HEK293 (cell line): ENCODE measurements at regions not wholly inside any gene's neighbourhood (a gene's known extent, or its start where the extent isn't known, plus 50 kb on each side); places are given as distances from the start of the nearest gene placed in this dataset.

Experiments used
- CTCF ChIA-PET: fragments of 350-600 bp; formaldehyde crosslinking; extraction: SDS; loops from one replicate; lab custom pipeline; 2021; ENCODE audit warnings: antibody characterized with exemption; lab: Yijun Ruan, JAX
- POLR2A ChIA-PET: fragments of 300-600 bp; formaldehyde crosslinking; extraction: SDS; loops from one replicate; lab custom pipeline; 2020; ENCODE audit warnings: antibody characterized with exemption, inconsistent platforms; lab: Yijun Ruan, JAX
- H3K27ac ChIP-seq: fragments of 200-500 bp; sonication (Bioruptor generic); 2 replicates; pipeline ENCODE4 v1.5.1; 2014; ENCODE audit warnings: low read depth, low read length, control low read depth, inconsistent platforms; ENCODE audit errors: extremely low read depth
- H3K36me3 ChIP-seq, 2 experiments: fragments of 200-500 bp in 1 of 2; sonication (Bioruptor generic) in 1 of 2; 1 replicate in 1 of 2; 2 replicates in 1 of 2; pipeline ENCODE4 v1.5.1; 2014 to 2017; ENCODE audit warnings: inconsistent platforms in 2 of 2, low read length in 2 of 2; ENCODE audit not compliant: control insufficient read depth in 2 of 2, insufficient read depth in 1 of 2
- H3K4me1 ChIP-seq: fragments of 200-500 bp; sonication (Bioruptor generic); 2 replicates; pipeline ENCODE4 v1.5.1; 2014; ENCODE audit warnings: mild to moderate bottlenecking, low read length, inconsistent platforms; ENCODE audit not compliant: control insufficient read depth, insufficient read depth
- H3K4me3 ChIP-seq: 2 replicates; pipeline ENCODE4 v1.5.1; 2011; ENCODE audit warnings: low read depth, mild to moderate bottlenecking, control low read depth, low read length, moderate library complexity
- H3K9me3 ChIP-seq: fragments of 200-500 bp; sonication (Bioruptor generic); 2 replicates; pipeline ENCODE4 v1.5.1; 2014; ENCODE audit warnings: low read depth, low read length, inconsistent platforms; ENCODE audit not compliant: control insufficient read depth, insufficient read depth
- KLF17 ChIP-seq: fragments of 450-650 bp; formaldehyde crosslinking; IDR thresholded peaks from 2 replicates; pipeline ENCODE4 v1.5.1; 2016; ENCODE audit warnings: missing biosample characterization, missing genetic modification characterization
- PRDM6 ChIP-seq: fragments of 450-650 bp; formaldehyde crosslinking; IDR thresholded peaks from 2 replicates; pipeline ENCODE4 v1.5.1; 2017; ENCODE audit warnings: missing biosample characterization, missing genetic modification characterization
- SP2 ChIP-seq: fragments of 450-650 bp; formaldehyde crosslinking; IDR thresholded peaks from 2 replicates; pipeline ENCODE4 v1.5.1; 2016; ENCODE audit warnings: missing biosample characterization, missing genetic modification characterization
- TSHZ1 ChIP-seq: fragments of 450-650 bp; formaldehyde crosslinking; IDR thresholded peaks from 2 replicates; pipeline ENCODE4 v1.5.1; 2016; ENCODE audit warnings: missing biosample characterization, missing genetic modification characterization, borderline replicate concordance
- ZBTB1 ChIP-seq: fragments of 450-650 bp; formaldehyde crosslinking; IDR thresholded peaks from 2 replicates; pipeline ENCODE4 v1.5.1; 2016; ENCODE audit warnings: missing biosample characterization, missing genetic modification characterization
- ZBTB17 ChIP-seq: fragments of 450-650 bp; formaldehyde crosslinking; IDR thresholded peaks from 2 replicates; pipeline ENCODE4 v1.5.1; 2016; ENCODE audit warnings: missing biosample characterization, missing genetic modification characterization
- ZBTB26 ChIP-seq: fragments of 450-650 bp; formaldehyde crosslinking; optimal IDR thresholded peaks from 2 replicates; pipeline ENCODE3; 2016; ENCODE audit warnings: missing biosample characterization, mild to moderate bottlenecking, missing genetic modification characterization
- ZFP69B ChIP-seq: fragments of 450-650 bp; formaldehyde crosslinking; IDR thresholded peaks from 2 replicates; pipeline ENCODE4 v1.5.1; 2016; ENCODE audit warnings: missing biosample characterization, missing genetic modification characterization
- ZNF138 ChIP-seq: fragments of 450-650 bp; formaldehyde crosslinking; IDR thresholded peaks from 2 replicates; pipeline ENCODE4 v1.5.1; 2016; ENCODE audit warnings: missing biosample characterization, missing genetic modification characterization, borderline replicate concordance
- ZNF175 ChIP-seq: fragments of 450-650 bp; formaldehyde crosslinking; IDR thresholded peaks from 2 replicates; pipeline ENCODE4 v1.5.1; 2016; ENCODE audit warnings: missing biosample characterization, missing genetic modification characterization
- ZNF514 ChIP-seq: fragments of 450-650 bp; formaldehyde crosslinking; IDR thresholded peaks from 2 replicates; pipeline ENCODE4 v1.5.1; 2016; ENCODE audit warnings: missing biosample characterization, missing genetic modification characterization
- ZNF585B ChIP-seq: fragments of 450-650 bp; formaldehyde crosslinking; IDR thresholded peaks from 2 replicates; pipeline ENCODE4 v1.5.1; 2016; ENCODE audit warnings: missing biosample characterization, missing genetic modification characterization
- ZNF621 ChIP-seq: fragments of 450-650 bp; formaldehyde crosslinking; IDR thresholded peaks from 2 replicates; pipeline ENCODE4 v1.5.1; 2017; ENCODE audit warnings: missing biosample characterization, missing genetic modification characterization
- ZNF670 ChIP-seq: fragments of 450-650 bp; formaldehyde crosslinking; IDR thresholded peaks from 2 replicates; pipeline ENCODE4 v1.5.1; 2016; ENCODE audit warnings: missing biosample characterization, missing genetic modification characterization, low read depth
- ZNF830 ChIP-seq: fragments of 450-650 bp; IDR thresholded peaks from 2 replicates; pipeline ENCODE4 v1.5.0; 2018; ENCODE audit warnings: missing biosample characterization, missing genetic modification characterization, low read depth, mild to moderate bottlenecking, moderate library complexity
- ZSCAN23 ChIP-seq: fragments of 450-650 bp; formaldehyde crosslinking; IDR thresholded peaks from 2 replicates; pipeline ENCODE4 v1.5.1; 2016; ENCODE audit warnings: missing biosample characterization, missing genetic modification characterization
- TF ChIP-seq, protein P1 (sequence below): fragments of 450-650 bp; formaldehyde crosslinking; IDR thresholded peaks from 2 replicates; pipeline ENCODE4 v1.5.1; 2016; ENCODE audit warnings: missing biosample characterization, missing genetic modification characterization
- TF ChIP-seq, protein P2 (sequence below): fragments of 450-650 bp; formaldehyde crosslinking; IDR thresholded peaks from 2 replicates; pipeline ENCODE4 v1.5.1; 2016; ENCODE audit warnings: missing biosample characterization, missing genetic modification characterization, borderline replicate concordance

DNA sequence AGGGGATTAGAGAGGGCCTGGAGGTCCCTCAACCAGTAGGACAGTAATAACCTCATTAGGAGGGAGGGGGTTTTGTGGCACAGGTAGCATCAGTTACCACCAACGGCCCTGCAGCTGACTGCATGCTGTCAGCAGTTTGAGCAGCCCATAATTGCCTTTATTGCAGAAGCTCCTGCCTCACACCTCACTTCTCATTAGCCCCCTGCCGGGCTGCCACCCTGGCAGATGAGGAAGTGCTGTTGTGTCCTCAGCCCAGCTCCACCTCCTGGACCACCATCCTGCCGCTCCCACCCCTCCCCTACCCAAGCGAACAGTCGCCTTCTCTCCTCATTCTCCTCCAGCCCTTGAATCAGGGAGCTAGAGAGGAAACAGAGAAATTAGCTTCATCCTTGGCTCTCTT, 237.4 kb downstream of the LMX1A start (continued):
- TF ChIP-seq, protein P1, sequence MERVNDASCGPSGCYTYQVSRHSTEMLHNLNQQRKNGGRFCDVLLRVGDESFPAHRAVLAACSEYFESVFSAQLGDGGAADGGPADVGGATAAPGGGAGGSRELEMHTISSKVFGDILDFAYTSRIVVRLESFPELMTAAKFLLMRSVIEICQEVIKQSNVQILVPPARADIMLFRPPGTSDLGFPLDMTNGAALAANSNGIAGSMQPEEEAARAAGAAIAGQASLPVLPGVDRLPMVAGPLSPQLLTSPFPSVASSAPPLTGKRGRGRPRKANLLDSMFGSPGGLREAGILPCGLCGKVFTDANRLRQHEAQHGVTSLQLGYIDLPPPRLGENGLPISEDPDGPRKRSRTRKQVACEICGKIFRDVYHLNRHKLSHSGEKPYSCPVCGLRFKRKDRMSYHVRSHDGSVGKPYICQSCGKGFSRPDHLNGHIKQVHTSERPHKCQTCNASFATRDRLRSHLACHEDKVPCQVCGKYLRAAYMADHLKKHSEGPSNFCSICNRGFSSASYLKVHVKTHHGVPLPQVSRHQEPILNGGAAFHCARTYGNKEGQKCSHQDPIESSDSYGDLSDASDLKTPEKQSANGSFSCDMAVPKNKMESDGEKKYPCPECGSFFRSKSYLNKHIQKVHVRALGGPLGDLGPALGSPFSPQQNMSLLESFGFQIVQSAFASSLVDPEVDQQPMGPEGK (tag by site-specific recombination) = no peak
- TF ChIP-seq ZNF514 (tag by site-specific recombination) (no peak), TSHZ1 (tag by site-specific recombination) (no peak), SP2 (tag by site-specific recombination) (no peak), ZFP69B (no peak), ZNF830 (tag by site-specific recombination) (no peak)

- H3K9me3 ChIP-seq = no peaks in the 10 kb centered on the region
- no peaks in the 10 kb centered on the region for H3K4me1 ChIP-seq
- POLR2A ChIA-PET = no interaction called here
- no peak overlapping the region for H3K4me3 ChIP-seq
- no peak overlapping the region for H3K27ac ChIP-seq
- TF ChIP-seq ZNF670 (tag by site-specific recombination) (no peak), ZNF175 (tag by site-specific recombination) (no peak), PRDM6 (tag by site-specific recombination) (no peak), ZBTB1 (tag by site-specific recombination) (no peak), ZSCAN23 (tag by site-specific recombination) (no peak), ZBTB17 (no peak), ZBTB26 (tag by site-specific recombination) (no peak)
- TF ChIP-seq, all 188 proteins: peak for 0
- H3K36me3 ChIP-seq = no peaks in the 10 kb centered on the region
- CTCF ChIA-PET = interaction anchor here (0.6 to 1.7 kb wide), 4 partner anchors 9 to 84 kb away, joined by 3 to 4 read pairs (median 3); no protein-coding TSS in a partner anchor
These were observed 239.0 kb downstream of the LMX1A start for GRCh38 chr1:165117482-165117881.

GRCh38 chr1:165116732-165117131, 239.8 kb downstream of the LMX1A start:
- CTCF ChIA-PET = interaction anchor here (0.6 to 1.7 kb wide), 7 partner anchors 9 to 258 kb away, joined by 3 to 4 read pairs (median 3); no protein-coding TSS in a partner anchor
- H3K27ac ChIP-seq = no peak overlapping the region
- TF ChIP-seq ZNF138 (tag by site-specific recombination) = no peak
- no peak for TF ChIP-seq ZFP69B
- no peak for TF ChIP-seq KLF17
- no peak for TF ChIP-seq ZNF585B (tag by site-specific recombination)
- TF ChIP-seq ZNF621 = no peak
- TF ChIP-seq, protein P2, sequence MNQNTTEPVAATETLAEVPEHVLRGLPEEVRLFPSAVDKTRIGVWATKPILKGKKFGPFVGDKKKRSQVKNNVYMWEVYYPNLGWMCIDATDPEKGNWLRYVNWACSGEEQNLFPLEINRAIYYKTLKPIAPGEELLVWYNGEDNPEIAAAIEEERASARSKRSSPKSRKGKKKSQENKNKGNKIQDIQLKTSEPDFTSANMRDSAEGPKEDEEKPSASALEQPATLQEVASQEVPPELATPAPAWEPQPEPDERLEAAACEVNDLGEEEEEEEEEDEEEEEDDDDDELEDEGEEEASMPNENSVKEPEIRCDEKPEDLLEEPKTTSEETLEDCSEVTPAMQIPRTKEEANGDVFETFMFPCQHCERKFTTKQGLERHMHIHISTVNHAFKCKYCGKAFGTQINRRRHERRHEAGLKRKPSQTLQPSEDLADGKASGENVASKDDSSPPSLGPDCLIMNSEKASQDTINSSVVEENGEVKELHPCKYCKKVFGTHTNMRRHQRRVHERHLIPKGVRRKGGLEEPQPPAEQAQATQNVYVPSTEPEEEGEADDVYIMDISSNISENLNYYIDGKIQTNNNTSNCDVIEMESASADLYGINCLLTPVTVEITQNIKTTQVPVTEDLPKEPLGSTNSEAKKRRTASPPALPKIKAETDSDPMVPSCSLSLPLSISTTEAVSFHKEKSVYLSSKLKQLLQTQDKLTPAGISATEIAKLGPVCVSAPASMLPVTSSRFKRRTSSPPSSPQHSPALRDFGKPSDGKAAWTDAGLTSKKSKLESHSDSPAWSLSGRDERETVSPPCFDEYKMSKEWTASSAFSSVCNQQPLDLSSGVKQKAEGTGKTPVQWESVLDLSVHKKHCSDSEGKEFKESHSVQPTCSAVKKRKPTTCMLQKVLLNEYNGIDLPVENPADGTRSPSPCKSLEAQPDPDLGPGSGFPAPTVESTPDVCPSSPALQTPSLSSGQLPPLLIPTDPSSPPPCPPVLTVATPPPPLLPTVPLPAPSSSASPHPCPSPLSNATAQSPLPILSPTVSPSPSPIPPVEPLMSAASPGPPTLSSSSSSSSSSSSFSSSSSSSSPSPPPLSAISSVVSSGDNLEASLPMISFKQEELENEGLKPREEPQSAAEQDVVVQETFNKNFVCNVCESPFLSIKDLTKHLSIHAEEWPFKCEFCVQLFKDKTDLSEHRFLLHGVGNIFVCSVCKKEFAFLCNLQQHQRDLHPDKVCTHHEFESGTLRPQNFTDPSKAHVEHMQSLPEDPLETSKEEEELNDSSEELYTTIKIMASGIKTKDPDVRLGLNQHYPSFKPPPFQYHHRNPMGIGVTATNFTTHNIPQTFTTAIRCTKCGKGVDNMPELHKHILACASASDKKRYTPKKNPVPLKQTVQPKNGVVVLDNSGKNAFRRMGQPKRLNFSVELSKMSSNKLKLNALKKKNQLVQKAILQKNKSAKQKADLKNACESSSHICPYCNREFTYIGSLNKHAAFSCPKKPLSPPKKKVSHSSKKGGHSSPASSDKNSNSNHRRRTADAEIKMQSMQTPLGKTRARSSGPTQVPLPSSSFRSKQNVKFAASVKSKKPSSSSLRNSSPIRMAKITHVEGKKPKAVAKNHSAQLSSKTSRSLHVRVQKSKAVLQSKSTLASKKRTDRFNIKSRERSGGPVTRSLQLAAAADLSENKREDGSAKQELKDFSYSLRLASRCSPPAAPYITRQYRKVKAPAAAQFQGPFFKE = no peak

More at GRCh38 chr1:165116732-165117131, 239.8 kb downstream of the LMX1A start:
- Histone ChIP-seq H3K36me3 (no peaks in the 10 kb centered on the region), H3K4me3 (no peak overlapping the region), H3K9me3 (no peaks in the 10 kb centered on the region), H3K4me1 (no peaks in the 10 kb centered on the region)
- POLR2A ChIA-PET = no interaction called here
